ENCODE measurements at regions not wholly inside any gene's neighbourhood (a gene's known extent, or its start where the extent isn't known, plus 50 kb on each side); places are given as distances from the start of the nearest gene placed in this dataset.
"Not testable (repeated sequence)": the region's sequence is repeated elsewhere in the genome, so short reads cannot be mapped to it uniquely, and the experiment has no call there.

GRCh38 chr4:9110700-9111099 lies 59.5 kb upstream of the FAM90A26 start:
- not testable (repeated sequence) for H3K4me3 ChIP-seq (ENCODE audit: low read length); H3K4me1 ChIP-seq (ENCODE audit: control insufficient read depth, insufficient read depth, low read length); H3K27me3 ChIP-seq (ENCODE audit: control insufficient read depth, insufficient read depth, low read length); H3K36me3 ChIP-seq (ENCODE audit: control insufficient read depth, insufficient read depth, low read length); H3K9me3 ChIP-seq (ENCODE audit: control insufficient read depth, low read depth, low read length); DNase-seq; H3K27ac ChIP-seq (ENCODE audit: low read length)
- no CpG with 5 or more reads among the region's 3 CpGs for WGBS (ENCODE audit: insufficient coverage, low lambda C conversion rate)

GRCh38 chr4:9103148-9103524 lies 67.1 kb upstream of the FAM90A26 start:
- not testable (repeated sequence) for H3K4me3 ChIP-seq (ENCODE audit: low read length); H3K27me3 ChIP-seq (ENCODE audit: control insufficient read depth, insufficient read depth, low read length); DNase-seq; H3K4me1 ChIP-seq (ENCODE audit: control insufficient read depth, insufficient read depth, low read length); H3K36me3 ChIP-seq (ENCODE audit: control insufficient read depth, insufficient read depth, low read length); H3K9me3 ChIP-seq (ENCODE audit: control insufficient read depth, low read depth, low read length); H3K27ac ChIP-seq (ENCODE audit: low read length)
- whole genome bisulfite sequencing (ENCODE audit: insufficient coverage, low lambda C conversion rate) = no CpG with 5 or more reads among the region's 6 CpGs

GRCh38 chr4:9102471-9103147 lies 67.6 kb upstream of the FAM90A26 start:
- H3K9me3 ChIP-seq (ENCODE audit: control insufficient read depth, low read depth, low read length); H3K4me3 ChIP-seq (ENCODE audit: low read length); H3K27ac ChIP-seq (ENCODE audit: low read length); H3K36me3 ChIP-seq (ENCODE audit: control insufficient read depth, insufficient read depth, low read length); H3K27me3 ChIP-seq (ENCODE audit: control insufficient read depth, insufficient read depth, low read length); H3K4me1 ChIP-seq (ENCODE audit: control insufficient read depth, insufficient read depth, low read length): not testable (repeated sequence)
- peak in 1 of 2 donors; percentile 53 for DNase-seq
- no CpG with 5 or more reads among the region's 22 CpGs for WGBS (ENCODE audit: insufficient coverage, low lambda C conversion rate)

- H3K4me1 ChIP-seq (ENCODE audit: control insufficient read depth, insufficient read depth, low read length); H3K36me3 ChIP-seq (ENCODE audit: control insufficient read depth, insufficient read depth, low read length); H3K27me3 ChIP-seq (ENCODE audit: control insufficient read depth, insufficient read depth, low read length); H3K9me3 ChIP-seq (ENCODE audit: control insufficient read depth, low read depth, low read length); H3K4me3 ChIP-seq (ENCODE audit: low read length); H3K27ac ChIP-seq (ENCODE audit: low read length); DNase-seq: not testable (repeated sequence)
- no CpG with 5 or more reads among the region's 5 CpGs for WGBS (ENCODE audit: insufficient coverage, low lambda C conversion rate)
Observed at GRCh38 chr4:9096330-9096729, 73.9 kb upstream of the FAM90A26 start.

GRCh38 chr4:9078796-9079195 lies 91.4 kb upstream of the FAM90A26 start:
- not testable (repeated sequence) for H3K27ac ChIP-seq (ENCODE audit: low read length); DNase-seq; H3K4me1 ChIP-seq (ENCODE audit: control insufficient read depth, insufficient read depth, low read length); H3K9me3 ChIP-seq (ENCODE audit: control insufficient read depth, low read depth, low read length); H3K36me3 ChIP-seq (ENCODE audit: control insufficient read depth, insufficient read depth, low read length); H3K27me3 ChIP-seq (ENCODE audit: control insufficient read depth, insufficient read depth, low read length); H3K4me3 ChIP-seq (ENCODE audit: low read length)
- no CpG with 5 or more reads among the region's 15 CpGs for WGBS (ENCODE audit: insufficient coverage, low lambda C conversion rate)

- not testable (repeated sequence) for H3K36me3 ChIP-seq (ENCODE audit: control insufficient read depth, insufficient read depth, low read length); H3K27me3 ChIP-seq (ENCODE audit: control insufficient read depth, insufficient read depth, low read length); H3K4me3 ChIP-seq (ENCODE audit: low read length); H3K9me3 ChIP-seq (ENCODE audit: control insufficient read depth, low read depth, low read length); DNase-seq; H3K4me1 ChIP-seq (ENCODE audit: control insufficient read depth, insufficient read depth, low read length); H3K27ac ChIP-seq (ENCODE audit: low read length)
- 100% methylated on average over 1 of the region's 3 CpGs for WGBS (ENCODE audit: insufficient coverage, low lambda C conversion rate)
Observed at GRCh38 chr4:9076974-9077373, 93.2 kb upstream of the FAM90A26 start.

GRCh38 chr4:9076486-9076885 lies 93.7 kb upstream of the FAM90A26 start:
- not testable (repeated sequence) for H3K36me3 ChIP-seq (ENCODE audit: control insufficient read depth, insufficient read depth, low read length); H3K9me3 ChIP-seq (ENCODE audit: control insufficient read depth, low read depth, low read length); DNase-seq; H3K27ac ChIP-seq (ENCODE audit: low read length); H3K4me3 ChIP-seq (ENCODE audit: low read length); H3K27me3 ChIP-seq (ENCODE audit: control insufficient read depth, insufficient read depth, low read length); H3K4me1 ChIP-seq (ENCODE audit: control insufficient read depth, insufficient read depth, low read length)
- no CpG with 5 or more reads among the region's 2 CpGs for WGBS (ENCODE audit: insufficient coverage, low lambda C conversion rate)

GRCh38 chr4:9073371-9073770 lies 96.8 kb upstream of the FAM90A26 start:
- not testable (repeated sequence) for H3K27me3 ChIP-seq (ENCODE audit: control insufficient read depth, insufficient read depth, low read length); DNase-seq; H3K36me3 ChIP-seq (ENCODE audit: control insufficient read depth, insufficient read depth, low read length); H3K9me3 ChIP-seq (ENCODE audit: control insufficient read depth, low read depth, low read length); H3K4me1 ChIP-seq (ENCODE audit: control insufficient read depth, insufficient read depth, low read length); H3K4me3 ChIP-seq (ENCODE audit: low read length)
- peak overlapping the region; percentile 63 for H3K27ac ChIP-seq (ENCODE audit: low read length)
- WGBS (ENCODE audit: insufficient coverage, low lambda C conversion rate) = no CpG with 5 or more reads among the region's 6 CpGs

- not testable (repeated sequence) for H3K27me3 ChIP-seq (ENCODE audit: control insufficient read depth, insufficient read depth, low read length); H3K4me1 ChIP-seq (ENCODE audit: control insufficient read depth, insufficient read depth, low read length); H3K4me3 ChIP-seq (ENCODE audit: low read length); H3K36me3 ChIP-seq (ENCODE audit: control insufficient read depth, insufficient read depth, low read length); H3K9me3 ChIP-seq (ENCODE audit: control insufficient read depth, low read depth, low read length)
- peak overlapping the region; percentile 63 for H3K27ac ChIP-seq (ENCODE audit: low read length)
- WGBS (ENCODE audit: insufficient coverage, low lambda C conversion rate) = no CpG with 5 or more reads among the region's 14 CpGs
- peak; percentile 4 to 58 for DNase-seq
Observed at GRCh38 chr4:9072521-9073220, 97.5 kb upstream of the FAM90A26 start.

- not testable (repeated sequence) for H3K4me3 ChIP-seq (ENCODE audit: low read length); H3K36me3 ChIP-seq (ENCODE audit: control insufficient read depth, insufficient read depth, low read length); H3K27me3 ChIP-seq (ENCODE audit: control insufficient read depth, insufficient read depth, low read length); DNase-seq; H3K4me1 ChIP-seq (ENCODE audit: control insufficient read depth, insufficient read depth, low read length); H3K9me3 ChIP-seq (ENCODE audit: control insufficient read depth, low read depth, low read length); H3K27ac ChIP-seq (ENCODE audit: low read length)
- no CpG with 5 or more reads among the region's 2 CpGs for WGBS (ENCODE audit: insufficient coverage, low lambda C conversion rate)
Observed at GRCh38 chr4:9067923-9068322, 102.3 kb upstream of the FAM90A26 start.

- not testable (repeated sequence) for H3K27ac ChIP-seq (ENCODE audit: low read length); H3K4me3 ChIP-seq (ENCODE audit: low read length); H3K4me1 ChIP-seq (ENCODE audit: control insufficient read depth, insufficient read depth, low read length); H3K9me3 ChIP-seq (ENCODE audit: control insufficient read depth, low read depth, low read length); H3K27me3 ChIP-seq (ENCODE audit: control insufficient read depth, insufficient read depth, low read length); DNase-seq; H3K36me3 ChIP-seq (ENCODE audit: control insufficient read depth, insufficient read depth, low read length)
- WGBS (ENCODE audit: insufficient coverage, low lambda C conversion rate) = no CpG with 5 or more reads among the region's 5 CpGs
Observed at GRCh38 chr4:9063612-9064011, 106.6 kb upstream of the FAM90A26 start.
